SK-N-SH treated with all-trans-retinoic acid at 6 μM for 48 hours (cell line): ENCODE measurements at regions not wholly inside any gene's neighbourhood (a gene's known extent, or its start where the extent isn't known, plus 50 kb on each side); places are given as distances from the start of the nearest gene placed in this dataset.
A peak's percentile ranks its signal among the peaks of the same experiment; 100 is the strongest.

ENCODE experiments used
- ATAC-seq: fragments of 200-7000 bp; cut with Tn5 transposase; 3 replicates; pipeline ENCODE4 v1.9.1; 2020; ENCODE audit warnings: mild to moderate bottlenecking, moderate library complexity
- ARNTL ChIP-seq: fragments of 450-650 bp; formaldehyde crosslinking; IDR thresholded peaks from 2 replicates; pipeline ENCODE4 v1.5.0; 2020; ENCODE audit warnings: low read depth, mild to moderate bottlenecking, moderate library complexity, borderline replicate concordance
- BACH2 ChIP-seq: fragments of 250-450 bp; sonication (Bioruptor Pico); IDR thresholded peaks from 2 replicates; pipeline ENCODE4 v1.9.0; 2021; ENCODE audit warnings: mild to moderate bottlenecking, borderline replicate concordance
- CSDC2 ChIP-seq: fragments of 250-450 bp; sonication (Bioruptor Pico); IDR thresholded peaks from 2 replicates; pipeline ENCODE4 v1.5.0; 2020; ENCODE audit warnings: mild to moderate bottlenecking, moderate library complexity
- ESRRG ChIP-seq: fragments of 250-450 bp; sonication (Bioruptor Pico); IDR thresholded peaks from 2 replicates; pipeline ENCODE4 v1.6.1; 2021; ENCODE audit warnings: mild to moderate bottlenecking
- ISL1 ChIP-seq: fragments of 250-450 bp; sonication (Bioruptor Pico); IDR thresholded peaks from 2 replicates; pipeline ENCODE4 v2.1.2; 2022; ENCODE audit warnings: mild to moderate bottlenecking, moderate library complexity
- OSR1 ChIP-seq: fragments of 250-450 bp; sonication (Bioruptor Pico); IDR thresholded peaks from 2 replicates; pipeline ENCODE4 v1.8.0; 2022; ENCODE audit warnings: moderate library complexity, mild to moderate bottlenecking, inconsistent platforms
- PPARA ChIP-seq: fragments of 250-450 bp; sonication (Bioruptor Pico); IDR thresholded peaks from 2 replicates; pipeline ENCODE4 v1.5.0; 2020; ENCODE audit warnings: mild to moderate bottlenecking, borderline replicate concordance
- RARB ChIP-seq: fragments of 250-450 bp; sonication (Bioruptor Pico); IDR thresholded peaks from 2 replicates; pipeline ENCODE4 v1.8.0; 2021; ENCODE audit warnings: mild to moderate bottlenecking, moderate library complexity
- SNAI2 ChIP-seq: fragments of 250-450 bp; sonication (Bioruptor Pico); IDR thresholded peaks from 2 replicates; pipeline ENCODE4 v1.5.0; 2020; ENCODE audit warnings: mild to moderate bottlenecking, moderate library complexity
- TCF4 ChIP-seq: fragments of 250-450 bp; sonication (Bioruptor Pico); IDR thresholded peaks from 2 replicates; pipeline ENCODE4 v1.8.0; 2021; ENCODE audit warnings: mild to moderate bottlenecking, moderate library complexity, borderline replicate concordance
- ZFP3 ChIP-seq: fragments of 250-450 bp; sonication (Bioruptor Pico); IDR thresholded peaks from 2 replicates; pipeline ENCODE4 v1.5.0; 2020; ENCODE audit warnings: mild to moderate bottlenecking, moderate library complexity
- ZFP30 ChIP-seq: fragments of 450-650 bp; formaldehyde crosslinking; IDR thresholded peaks from 2 replicates; pipeline ENCODE4 v1.5.0; 2022; ENCODE audit warnings: mild to moderate bottlenecking, moderate library complexity
- ZNF565 ChIP-seq: fragments of 450-650 bp; formaldehyde crosslinking; conservative IDR thresholded peaks from 2 replicates; pipeline ENCODE4 v1.5.0; 2020; ENCODE audit warnings: low read depth, mild to moderate bottlenecking, moderate library complexity
- ZNF70 ChIP-seq: fragments of 450-650 bp; formaldehyde crosslinking; IDR thresholded peaks from 2 replicates; pipeline ENCODE4 v1.5.0; 2020; ENCODE audit warnings: mild to moderate bottlenecking, moderate library complexity
- ZNF8 ChIP-seq: fragments of 450-650 bp; formaldehyde crosslinking; IDR thresholded peaks from 2 replicates; pipeline ENCODE4 v1.5.0; 2020; ENCODE audit warnings: mild to moderate bottlenecking, moderate library complexity
- TF ChIP-seq, protein P1 (sequence below): fragments of 250-450 bp; sonication (Bioruptor Pico); IDR thresholded peaks from 2 replicates; pipeline ENCODE4 v1.5.1; 2020; ENCODE audit warnings: low read depth, mild to moderate bottlenecking, moderate library complexity
- TF ChIP-seq, protein P2 (sequence below): fragments of 250-450 bp; sonication (Bioruptor Pico); IDR thresholded peaks from 2 replicates; pipeline ENCODE4 v1.5.1; 2021; ENCODE audit warnings: mild to moderate bottlenecking, moderate library complexity
- TF ChIP-seq, protein P3 (sequence below): fragments of 250-450 bp; sonication (Bioruptor Pico); IDR thresholded peaks from 2 replicates; pipeline ENCODE4 v1.8.0; 2020; ENCODE audit warnings: mild to moderate bottlenecking, moderate library complexity, borderline replicate concordance

DNA sequence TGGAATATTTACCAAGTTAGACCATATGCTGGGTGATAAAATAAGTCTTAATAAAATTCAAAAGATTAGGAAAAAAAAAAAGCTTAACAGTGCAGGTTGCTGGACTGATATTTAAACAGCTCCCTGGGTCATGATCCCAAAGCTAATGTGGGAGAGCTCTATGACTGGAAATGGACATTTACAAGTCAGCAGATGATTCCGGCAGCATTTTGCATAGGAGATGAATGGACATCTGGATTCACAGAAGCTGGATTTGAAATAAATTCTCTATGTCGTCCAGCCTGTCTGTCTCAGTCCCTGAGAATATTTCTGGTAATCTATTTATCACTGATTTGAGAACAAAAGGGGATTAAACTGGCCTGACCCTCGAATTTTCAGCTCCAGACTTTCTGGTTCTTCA is 52.3 kb upstream of the KLHL25 start:
- ATAC-seq, result no peak
- TF ChIP-seq ESRRG (CRISPR knock-in tag) (no peak), TCF4 (CRISPR knock-in tag) (no peak), ZNF70 (CRISPR knock-in tag) (no peak), ZNF8 (no peak), RARB (CRISPR knock-in tag) (no peak), ZFP3 (CRISPR knock-in tag) (no peak), ZFP30 (no peak), ISL1 (no peak), ZNF565 (no peak)
- TF ChIP-seq, protein P1, sequence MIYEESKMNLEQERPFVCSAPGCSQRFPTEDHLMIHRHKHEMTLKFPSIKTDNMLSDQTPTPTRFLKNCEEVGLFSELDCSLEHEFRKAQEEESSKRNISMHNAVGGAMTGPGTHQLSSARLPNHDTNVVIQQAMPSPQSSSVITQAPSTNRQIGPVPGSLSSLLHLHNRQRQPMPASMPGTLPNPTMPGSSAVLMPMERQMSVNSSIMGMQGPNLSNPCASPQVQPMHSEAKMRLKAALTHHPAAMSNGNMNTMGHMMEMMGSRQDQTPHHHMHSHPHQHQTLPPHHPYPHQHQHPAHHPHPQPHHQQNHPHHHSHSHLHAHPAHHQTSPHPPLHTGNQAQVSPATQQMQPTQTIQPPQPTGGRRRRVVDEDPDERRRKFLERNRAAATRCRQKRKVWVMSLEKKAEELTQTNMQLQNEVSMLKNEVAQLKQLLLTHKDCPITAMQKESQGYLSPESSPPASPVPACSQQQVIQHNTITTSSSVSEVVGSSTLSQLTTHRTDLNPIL, result no peak

DNA sequence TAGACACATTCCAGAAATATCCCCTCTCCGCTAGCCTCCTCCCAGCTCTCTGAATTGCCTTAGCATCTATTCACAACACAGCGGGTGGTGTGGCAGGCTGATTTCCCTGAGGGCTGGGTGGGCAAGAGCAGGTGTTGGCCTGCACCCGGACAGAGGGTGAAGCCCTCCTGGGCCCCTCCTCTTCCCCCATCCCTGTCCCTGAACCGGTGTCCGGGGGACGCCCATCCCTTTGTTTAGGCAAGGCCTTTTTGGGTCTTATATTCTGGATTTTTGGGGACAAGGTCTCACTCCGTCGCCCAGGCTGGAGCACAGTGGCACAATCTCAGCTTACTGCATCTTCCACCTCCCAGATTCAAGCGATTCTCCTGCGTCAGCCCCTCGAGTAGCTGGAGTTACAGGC is 55.2 kb upstream of the KLHL25 start:
- ATAC-seq, result no peak
- no peak for TF ChIP-seq ZNF565
- TF ChIP-seq, protein P2, sequence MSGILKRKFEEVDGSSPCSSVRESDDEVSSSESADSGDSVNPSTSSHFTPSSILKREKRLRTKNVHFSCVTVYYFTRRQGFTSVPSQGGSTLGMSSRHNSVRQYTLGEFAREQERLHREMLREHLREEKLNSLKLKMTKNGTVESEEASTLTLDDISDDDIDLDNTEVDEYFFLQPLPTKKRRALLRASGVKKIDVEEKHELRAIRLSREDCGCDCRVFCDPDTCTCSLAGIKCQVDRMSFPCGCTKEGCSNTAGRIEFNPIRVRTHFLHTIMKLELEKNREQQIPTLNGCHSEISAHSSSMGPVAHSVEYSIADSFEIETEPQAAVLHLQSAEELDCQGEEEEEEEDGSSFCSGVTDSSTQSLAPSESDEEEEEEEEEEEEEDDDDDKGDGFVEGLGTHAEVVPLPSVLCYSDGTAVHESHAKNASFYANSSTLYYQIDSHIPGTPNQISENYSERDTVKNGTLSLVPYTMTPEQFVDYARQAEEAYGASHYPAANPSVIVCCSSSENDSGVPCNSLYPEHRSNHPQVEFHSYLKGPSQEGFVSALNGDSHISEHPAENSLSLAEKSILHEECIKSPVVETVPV (CRISPR knock-in tag), result no peak
- TF ChIP-seq BACH2 (CRISPR knock-in tag), result no peak
- no peak for TF ChIP-seq OSR1 (CRISPR knock-in tag)
- no peak for TF ChIP-seq TCF4 (CRISPR knock-in tag)
- no peak for TF ChIP-seq ZFP30
- TF ChIP-seq CSDC2, result no peak
- no peak for TF ChIP-seq ESRRG (CRISPR knock-in tag)
- TF ChIP-seq ZNF70 (CRISPR knock-in tag), result no peak
- TF ChIP-seq, protein P1, result no peak
- TF ChIP-seq ZNF8, result no peak
- TF ChIP-seq RARB (CRISPR knock-in tag), result no peak
- TF ChIP-seq ARNTL (CRISPR knock-in tag), result no peak
- TF ChIP-seq PPARA (CRISPR knock-in tag), result no peak
- no peak for TF ChIP-seq ISL1
- TF ChIP-seq, protein P3, sequence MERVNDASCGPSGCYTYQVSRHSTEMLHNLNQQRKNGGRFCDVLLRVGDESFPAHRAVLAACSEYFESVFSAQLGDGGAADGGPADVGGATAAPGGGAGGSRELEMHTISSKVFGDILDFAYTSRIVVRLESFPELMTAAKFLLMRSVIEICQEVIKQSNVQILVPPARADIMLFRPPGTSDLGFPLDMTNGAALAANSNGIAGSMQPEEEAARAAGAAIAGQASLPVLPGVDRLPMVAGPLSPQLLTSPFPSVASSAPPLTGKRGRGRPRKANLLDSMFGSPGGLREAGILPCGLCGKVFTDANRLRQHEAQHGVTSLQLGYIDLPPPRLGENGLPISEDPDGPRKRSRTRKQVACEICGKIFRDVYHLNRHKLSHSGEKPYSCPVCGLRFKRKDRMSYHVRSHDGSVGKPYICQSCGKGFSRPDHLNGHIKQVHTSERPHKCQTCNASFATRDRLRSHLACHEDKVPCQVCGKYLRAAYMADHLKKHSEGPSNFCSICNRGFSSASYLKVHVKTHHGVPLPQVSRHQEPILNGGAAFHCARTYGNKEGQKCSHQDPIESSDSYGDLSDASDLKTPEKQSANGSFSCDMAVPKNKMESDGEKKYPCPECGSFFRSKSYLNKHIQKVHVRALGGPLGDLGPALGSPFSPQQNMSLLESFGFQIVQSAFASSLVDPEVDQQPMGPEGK (CRISPR knock-in tag), result no peak

DNA sequence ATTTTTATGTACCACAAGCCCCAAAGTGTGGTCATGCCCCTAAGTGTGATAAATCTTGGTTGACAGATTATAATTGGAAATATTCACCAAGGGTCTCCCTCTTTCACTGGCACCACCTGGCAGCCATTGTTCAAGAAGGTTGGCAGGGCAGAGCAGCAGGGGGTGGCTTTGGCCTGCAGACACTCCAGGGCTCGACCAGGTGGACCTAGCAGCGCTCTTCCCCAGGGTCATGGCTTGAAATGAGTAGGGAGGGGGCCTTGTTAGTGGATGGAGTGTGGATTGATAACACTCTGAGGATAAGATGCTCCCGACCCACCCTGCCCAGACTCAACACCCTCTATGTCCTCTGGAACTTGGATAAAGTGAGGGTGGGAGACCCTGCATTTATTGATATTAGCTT is 58.2 kb upstream of the KLHL25 start:
- TF ChIP-seq, protein P2 (CRISPR knock-in tag), result no peak
- no peak for TF ChIP-seq ZFP3 (CRISPR knock-in tag)
- TF ChIP-seq ISL1, result no peak
- no peak for ATAC-seq

DNA sequence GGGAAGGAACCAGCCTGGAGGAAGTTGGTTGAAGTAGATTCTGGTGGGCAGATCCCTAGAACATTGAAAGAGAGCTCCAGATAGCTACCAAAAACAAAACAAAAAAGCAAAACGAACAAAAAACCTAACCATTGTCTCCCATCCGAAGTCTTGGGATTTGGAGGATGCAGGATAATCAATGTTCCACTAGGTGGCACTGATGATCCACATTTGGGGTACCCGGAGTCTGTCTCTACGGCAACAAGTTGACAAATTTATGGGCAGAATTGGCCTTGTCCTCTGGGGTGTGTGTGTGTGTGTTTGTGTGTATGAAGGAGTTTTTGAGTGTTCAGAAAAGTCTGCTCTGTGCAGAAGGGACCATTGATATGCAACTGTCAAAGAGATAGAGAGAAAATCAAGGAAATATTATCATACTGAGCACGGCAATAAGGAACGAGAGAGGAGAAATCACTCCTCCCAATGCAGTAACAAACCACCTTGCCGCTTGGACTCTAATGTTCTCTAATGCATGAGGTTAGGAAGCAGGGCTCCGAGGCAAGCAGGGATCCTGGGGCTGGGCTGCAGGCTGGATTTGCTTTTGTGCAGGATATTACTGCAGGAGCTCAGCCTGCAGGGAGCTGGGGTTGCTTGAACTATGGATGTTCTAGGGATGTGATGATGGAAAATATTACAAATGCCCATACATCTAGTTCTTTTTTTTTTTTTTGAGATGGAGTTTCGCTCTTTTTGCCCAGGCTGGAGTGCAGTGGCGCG is 59.8 kb upstream of the KLHL25 start:
- peak; percentile 82 for ATAC-seq
- TF ChIP-seq, protein P2 (CRISPR knock-in tag), result no peak
- no peak for TF ChIP-seq ZNF565
- TF ChIP-seq, protein P3 (CRISPR knock-in tag), result no peak
- TF ChIP-seq SNAI2 (CRISPR knock-in tag), result no peak
- no peak for TF ChIP-seq ARNTL (CRISPR knock-in tag)
- TF ChIP-seq BACH2 (CRISPR knock-in tag), result no peak
- TF ChIP-seq, protein P1, result no peak
- TF ChIP-seq ZNF8, result no peak
